Loucy (cell line): ENCODE measurements at regions not wholly inside any gene's neighbourhood (a gene's known extent, or its start where the extent isn't known, plus 50 kb on each side); places are given as distances from the start of the nearest gene placed in this dataset.
"Not testable (repeated sequence)": the region's sequence is repeated elsewhere in the genome, so short reads cannot be mapped to it uniquely, and the experiment has no call there.

ENCODE experiments used
- H2AFZ ChIP-seq: fragments of 200-600 bp; sonication (generic); 2 replicates; pipeline ENCODE4 v1.6.0; 2016; ENCODE audit warnings: antibody characterized with exemption, mild to moderate bottlenecking, low read length, moderate library complexity
- H3F3A ChIP-seq: fragments of 200-600 bp; 2 replicates; pipeline ENCODE4 v1.6.0; 2016; ENCODE audit warnings: antibody characterized with exemption, low read depth, mild to moderate bottlenecking
- H3K27me3 ChIP-seq: fragments of 200-600 bp; sonication (generic); 2 replicates; pipeline ENCODE4 v1.6.1; 2014; ENCODE audit warnings: low read length, mild to moderate bottlenecking; ENCODE audit not compliant: insufficient read depth, poor library complexity, severe bottlenecking
- H3K36me3 ChIP-seq: fragments of 200-600 bp; sonication (generic); 2 replicates; pipeline ENCODE4 v1.6.1; 2016; ENCODE audit warnings: low read length; ENCODE audit not compliant: insufficient read depth
- H3K4me1 ChIP-seq: fragments of 200-600 bp; sonication (generic); 2 replicates; pipeline ENCODE4 v1.5.1; 2014; ENCODE audit warnings: low read length, mild to moderate bottlenecking; ENCODE audit not compliant: insufficient read depth, poor library complexity, severe bottlenecking
- H3K4me2 ChIP-seq: fragments of 200-600 bp; sonication (generic); 2 replicates; pipeline ENCODE4 v1.6.0; 2014; ENCODE audit warnings: antibody characterized with exemption, low read length, low read depth, mild to moderate bottlenecking; ENCODE audit not compliant: poor library complexity, severe bottlenecking
- H3K4me3 ChIP-seq: fragments of 200-600 bp; sonication (generic); 2 replicates; pipeline ENCODE4 v1.5.1; 2014; ENCODE audit warnings: low read length, mild to moderate bottlenecking, mixed read lengths; ENCODE audit not compliant: poor library complexity, severe bottlenecking
- H3K79me2 ChIP-seq: fragments of 200-600 bp; sonication (generic); 2 replicates; pipeline ENCODE4 v1.6.1; 2014; ENCODE audit warnings: low read length; ENCODE audit not compliant: insufficient read depth
- H3K9ac ChIP-seq: fragments of 200-600 bp; sonication (generic); 2 replicates; pipeline ENCODE4 v1.6.0; 2014; ENCODE audit warnings: mild to moderate bottlenecking, low read depth, low read length, moderate library complexity; ENCODE audit not compliant: poor library complexity, severe bottlenecking
- H3K9me2 ChIP-seq: fragments of 200-600 bp; sonication (generic); replicated peaks from 2 replicates; pipeline ENCODE4 v1.6.1; 2016; ENCODE audit warnings: low read depth, low read length, mixed read lengths
- H3K9me3 ChIP-seq: fragments of 200-600 bp; sonication (generic); 2 replicates; pipeline ENCODE4 v1.6.1; 2014; ENCODE audit warnings: mild to moderate bottlenecking, antibody characterized with exemption, low read length, low read depth; ENCODE audit not compliant: insufficient read depth
- H4K20me1 ChIP-seq: fragments of 200-600 bp; sonication (generic); 2 replicates; pipeline ENCODE4 v1.6.0; 2014; ENCODE audit warnings: antibody characterized with exemption, low read length, mild to moderate bottlenecking; ENCODE audit not compliant: insufficient read depth, poor library complexity, severe bottlenecking
- EZH2phosphoT487 ChIP-seq: fragments of 200-600 bp; IDR thresholded peaks from 2 replicates; pipeline ENCODE4 v1.6.1; 2018; ENCODE audit warnings: antibody characterized with exemption, mild to moderate bottlenecking, moderate library complexity, borderline replicate concordance
- TF ChIP-seq, protein P1 (sequence below): fragments of 200-600 bp; sonication (generic); conservative IDR thresholded peaks from 2 replicates; pipeline ENCODE4 v1.5.1; 2014; ENCODE audit warnings: mild to moderate bottlenecking, antibody characterized with exemption, low read length

DNA sequence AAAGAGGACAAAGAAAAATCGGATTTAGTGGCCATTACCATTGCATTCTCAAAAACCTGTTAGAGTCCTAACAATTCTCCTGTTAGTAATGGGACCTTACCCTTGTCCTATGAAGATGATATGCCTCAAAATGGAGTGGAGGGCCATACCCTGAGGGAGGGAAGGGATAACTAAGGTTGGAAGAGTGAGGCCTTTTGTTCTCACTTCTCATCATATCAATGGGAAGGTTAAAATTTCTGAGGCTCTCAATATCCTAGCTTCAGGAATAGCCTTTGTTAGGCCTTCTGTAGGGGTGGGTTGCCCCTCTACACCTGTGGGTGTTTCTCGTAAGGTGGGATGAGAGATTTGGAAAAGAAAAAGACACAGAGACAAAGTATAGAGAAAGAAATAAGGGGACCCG, 109.4 kb upstream of the SGIP1 start:
- H3K9ac ChIP-seq, H3K9me2 ChIP-seq, H4K20me1 ChIP-seq, H3K79me2 ChIP-seq, H2AFZ ChIP-seq, H3K4me1 ChIP-seq, H3F3A ChIP-seq, H3K9me3 ChIP-seq, H3K36me3 ChIP-seq, H3K27me3 ChIP-seq, H3K4me3 ChIP-seq, H3K4me2 ChIP-seq: not testable (repeated sequence)

DNA sequence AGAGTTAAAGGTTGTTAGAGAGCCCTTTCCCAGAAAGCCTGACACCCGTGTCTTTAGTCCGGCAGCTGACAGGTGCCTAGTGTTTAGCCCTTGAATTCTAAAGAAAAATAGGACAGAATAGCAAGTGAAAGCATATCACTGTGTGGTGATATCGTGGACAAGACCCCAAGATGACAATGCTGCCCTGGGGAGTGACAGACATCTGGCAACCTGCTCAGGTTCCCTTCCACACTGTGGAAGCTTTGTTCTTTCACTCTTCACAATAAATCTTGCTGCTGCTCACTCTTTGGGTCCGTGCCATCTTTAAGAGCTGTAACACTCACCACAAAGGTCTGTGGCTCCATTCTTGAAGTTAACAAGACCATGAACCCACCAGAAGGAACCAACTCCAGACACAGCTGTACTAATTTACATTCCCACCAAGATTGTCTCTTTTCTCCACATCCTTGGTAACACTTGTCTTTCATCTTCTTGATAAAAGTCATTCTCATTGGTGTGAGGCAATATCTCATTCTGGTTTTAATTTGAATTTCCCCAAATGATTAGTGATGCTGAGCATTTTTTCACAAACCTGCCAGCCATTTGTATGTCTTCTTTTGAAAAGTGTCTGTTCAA, 107.6 kb upstream of the SGIP1 start:
- Histone ChIP-seq H3K4me1 (no peaks in the 10 kb centered on the region), H3K36me3 (no peaks in the 10 kb centered on the region), H4K20me1 (no peaks in the 10 kb centered on the region), H3K4me2 (peak overlapping the region; percentile 32), H3F3A (no peaks in the 10 kb centered on the region), H3K9ac (no peak overlapping the region), H3K9me2 (no peaks in the 10 kb centered on the region), H3K79me2 (no peaks in the 10 kb centered on the region), H3K9me3 (peaks cover 25% of the 10 kb centered on the region), H3K4me3 (no peak overlapping the region), H3K27me3 (no peaks in the 10 kb centered on the region), H2AFZ (no peak overlapping the region)
- TF ChIP-seq EZH2phosphoT487: no peak
- TF ChIP-seq, protein P1, sequence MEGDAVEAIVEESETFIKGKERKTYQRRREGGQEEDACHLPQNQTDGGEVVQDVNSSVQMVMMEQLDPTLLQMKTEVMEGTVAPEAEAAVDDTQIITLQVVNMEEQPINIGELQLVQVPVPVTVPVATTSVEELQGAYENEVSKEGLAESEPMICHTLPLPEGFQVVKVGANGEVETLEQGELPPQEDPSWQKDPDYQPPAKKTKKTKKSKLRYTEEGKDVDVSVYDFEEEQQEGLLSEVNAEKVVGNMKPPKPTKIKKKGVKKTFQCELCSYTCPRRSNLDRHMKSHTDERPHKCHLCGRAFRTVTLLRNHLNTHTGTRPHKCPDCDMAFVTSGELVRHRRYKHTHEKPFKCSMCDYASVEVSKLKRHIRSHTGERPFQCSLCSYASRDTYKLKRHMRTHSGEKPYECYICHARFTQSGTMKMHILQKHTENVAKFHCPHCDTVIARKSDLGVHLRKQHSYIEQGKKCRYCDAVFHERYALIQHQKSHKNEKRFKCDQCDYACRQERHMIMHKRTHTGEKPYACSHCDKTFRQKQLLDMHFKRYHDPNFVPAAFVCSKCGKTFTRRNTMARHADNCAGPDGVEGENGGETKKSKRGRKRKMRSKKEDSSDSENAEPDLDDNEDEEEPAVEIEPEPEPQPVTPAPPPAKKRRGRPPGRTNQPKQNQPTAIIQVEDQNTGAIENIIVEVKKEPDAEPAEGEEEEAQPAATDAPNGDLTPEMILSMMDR: no peak

DNA sequence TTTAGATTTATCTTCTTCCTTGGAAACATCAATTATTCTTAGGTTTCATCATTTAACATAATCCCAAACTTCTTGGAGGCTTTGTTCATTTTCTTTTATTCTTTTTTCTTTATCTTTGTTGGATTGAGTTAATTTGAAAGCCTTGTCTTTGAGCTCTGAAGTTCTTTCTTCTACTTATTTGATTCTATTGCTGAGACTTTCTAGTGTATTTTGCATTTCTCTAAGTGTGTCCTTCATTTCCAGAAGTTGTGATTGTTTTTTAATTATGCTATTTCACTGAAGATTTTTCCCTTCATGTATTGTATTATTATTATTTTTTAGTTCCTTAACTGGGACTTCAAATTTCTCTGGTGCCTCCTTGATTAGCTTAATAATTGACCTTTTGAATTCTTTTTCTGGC, 103.1 kb upstream of the SGIP1 start:
- not testable (repeated sequence) for H3F3A ChIP-seq, H3K4me1 ChIP-seq, H3K36me3 ChIP-seq, H4K20me1 ChIP-seq, H3K4me3 ChIP-seq, H2AFZ ChIP-seq, H3K79me2 ChIP-seq, H3K4me2 ChIP-seq, H3K27me3 ChIP-seq, H3K9me2 ChIP-seq, H3K9ac ChIP-seq
- H3K9me3 ChIP-seq: peaks cover 28% of the 10 kb centered on the region

DNA sequence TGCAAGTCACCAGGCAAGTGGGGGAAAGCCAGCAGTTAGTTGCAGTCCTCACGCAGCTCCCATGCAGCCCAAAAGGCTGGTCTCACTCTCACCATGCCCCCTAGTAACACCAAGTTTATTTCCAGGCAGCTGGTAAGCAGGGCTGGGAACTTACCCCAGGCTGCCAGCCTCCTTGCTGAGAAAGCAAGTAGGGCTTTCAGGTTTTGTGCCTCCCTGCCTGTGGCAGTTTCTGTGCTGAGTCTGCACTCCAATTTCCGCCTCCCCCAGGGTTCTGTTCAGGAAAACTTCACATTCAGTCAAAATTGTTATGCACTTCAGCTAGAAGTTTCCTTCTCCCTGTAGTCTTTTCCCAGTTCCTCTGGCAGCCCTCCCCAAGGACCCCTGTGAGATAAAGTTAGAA, 102.0 kb upstream of the SGIP1 start:
- H4K20me1 ChIP-seq: no peaks in the 10 kb centered on the region
- H3K27me3 ChIP-seq: no peaks in the 10 kb centered on the region
- no peak overlapping the region for H3K9ac ChIP-seq
- H3K4me1 ChIP-seq: peaks cover 20% of the 10 kb centered on the region
- no peak overlapping the region for H3K4me2 ChIP-seq
- H3K4me3 ChIP-seq: no peak overlapping the region
- H2AFZ ChIP-seq: no peak overlapping the region
- H3K9me2 ChIP-seq: no peaks in the 10 kb centered on the region
- no peak for TF ChIP-seq EZH2phosphoT487
- TF ChIP-seq, protein P1: no peak
- H3K79me2 ChIP-seq: no peaks in the 10 kb centered on the region
- no peaks in the 10 kb centered on the region for H3F3A ChIP-seq
- peaks cover 28% of the 10 kb centered on the region for H3K9me3 ChIP-seq
- H3K36me3 ChIP-seq: no peaks in the 10 kb centered on the region
